Left cardiac atrium (tissue), 4 donors: ENCODE measurements at regions not wholly inside any gene's neighbourhood (a gene's known extent, or its start where the extent isn't known, plus 50 kb on each side); places are given as distances from the start of the nearest gene placed in this dataset.
"Not testable (repeated sequence)": the region's sequence is repeated elsewhere in the genome, so short reads cannot be mapped to it uniquely, and the experiment has no call there.

Experiments
- ATAC-seq, 2 donors: fragments of 200-7000 bp; cut with Tn5 transposase; one replicate each; pipeline ENCODE4 v1.9.1; 2020; ENCODE audit warnings: mild to moderate bottlenecking in 2 of 2, moderate library complexity in 2 of 2
- DNase-seq: peaks from one replicate; pipeline ENCODE4 v3.0.0-alpha.2; 2020
- intact Hi-C, 2 donors: fragments of 100-400 bp; cut with DNase I; formaldehyde crosslinking; loops; one replicate each; pipeline versions ENCODE4 v1.14.1 to v1.15.1; 2022 to 2023
- donor health status: DM: no; HTN: yes; CAD: no.
- donor health status: DM: no; HTN: yes; CAD: no; lungs with severe emphysema.
- donor health status: DM: yes; HTN: yes; CAD: no.
- donor health status: Dilated cardiomyopathy.

- intact Hi-C loops, result loop anchor here (10.0 kb wide), 1 partner anchor 107 kb away; the partner anchor contains the start of gene CAPZB (in 2 of the 2)
- no peak for DNase-seq
- no peak for ATAC-seq
Observed at GRCh38 chr1:19591482-19592091, 52.5 kb upstream of the NBL1 start.

GRCh38 chr1:19585507-19585906, 58.6 kb upstream of the NBL1 start:
- DNase-seq (no peak), ATAC-seq (no peak)
- intact Hi-C loops, result no loop called here

DNA sequence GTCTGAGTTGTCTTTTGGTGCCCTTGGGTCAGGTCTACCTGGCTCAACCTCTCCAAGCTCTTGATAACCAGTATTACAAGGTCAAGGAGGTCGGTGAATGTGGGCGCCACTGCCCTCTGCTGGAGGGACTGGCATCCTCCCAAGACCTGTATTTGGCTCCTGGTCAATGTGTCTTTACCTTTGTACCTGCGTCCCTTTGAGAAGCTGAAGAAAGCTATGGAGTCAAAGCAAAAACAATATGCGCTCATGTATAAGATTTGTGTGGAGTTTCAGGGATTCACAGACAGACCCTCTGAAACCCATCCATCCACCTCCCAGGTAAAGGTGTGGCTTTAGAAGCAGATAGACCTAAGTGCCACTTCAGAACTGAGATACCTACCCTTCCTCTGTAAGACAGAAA, 61.8 kb upstream of the NBL1 start:
- intact Hi-C loops, result no loop called here
- ATAC-seq (peak in 1 of 2 donors; percentile 50), DNase-seq (peak; percentile 39)

DNA sequence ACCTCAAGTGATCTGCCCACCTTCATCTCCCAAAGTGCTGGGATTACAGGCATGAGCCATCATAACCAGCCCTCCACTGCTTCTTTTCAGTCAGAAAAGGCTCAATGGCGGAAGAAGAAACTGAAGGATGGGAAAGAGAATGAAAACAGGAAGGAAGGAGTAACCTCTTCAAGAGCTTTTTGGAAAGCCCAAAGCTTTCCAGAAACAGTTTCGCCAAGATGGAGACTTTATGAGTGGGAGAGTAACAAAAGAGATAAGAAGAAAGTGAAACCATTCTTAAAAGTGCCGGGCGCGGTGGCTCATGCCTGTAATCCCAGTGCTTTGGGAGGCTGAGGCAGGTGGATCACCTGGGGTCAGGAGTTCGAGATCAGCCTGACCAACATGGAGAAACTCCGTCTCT, 62.7 kb upstream of the NBL1 start:
- ATAC-seq (no peak), DNase-seq (no peak)
- intact Hi-C loops, result no loop called here

DNA sequence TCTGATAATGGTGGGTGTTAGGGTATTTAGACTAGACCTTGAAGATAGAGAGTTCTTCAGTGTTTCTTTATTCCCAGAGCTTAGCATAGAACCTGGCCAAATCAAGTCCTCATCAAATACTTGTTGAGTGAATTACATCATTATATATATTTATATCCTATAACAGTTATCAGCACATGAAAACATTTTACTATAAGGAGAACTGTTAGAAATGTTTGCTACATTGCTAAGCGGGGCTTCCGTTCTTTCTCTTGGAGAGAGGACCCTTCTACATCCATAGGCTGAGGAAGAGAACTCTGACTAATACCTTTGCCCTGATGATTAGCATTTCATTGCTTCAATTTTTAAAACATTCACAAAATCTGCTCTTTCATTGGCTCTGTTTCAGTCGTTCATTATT, 66.5 kb upstream of the NBL1 start:
- ATAC-seq, result no peak
- intact Hi-C loops, result no loop called here
- DNase-seq, result no peak

DNA sequence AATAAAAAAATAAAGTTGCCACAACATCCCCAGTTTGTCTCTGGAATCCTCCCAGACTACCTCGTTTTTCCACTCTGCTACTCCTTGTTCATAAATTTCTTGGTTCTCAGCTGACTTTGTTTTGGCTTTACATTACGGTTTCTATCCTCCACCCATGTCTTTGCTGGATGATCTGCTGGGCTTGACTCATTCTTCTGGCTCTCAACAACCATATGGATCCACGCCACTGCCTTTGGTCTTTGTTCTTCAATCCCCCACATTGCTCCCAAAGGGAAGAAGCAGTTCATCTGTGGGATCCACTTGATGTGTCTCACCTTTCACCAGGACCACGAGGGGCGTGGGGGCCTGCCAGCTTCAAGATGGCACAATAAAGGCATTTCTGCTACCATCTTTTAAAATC, 67.1 kb upstream of the NBL1 start:
- intact Hi-C loops, result no loop called here
- DNase-seq (no peak), ATAC-seq (no peak)

- no peak for DNase-seq
- no peak for ATAC-seq
- intact Hi-C loops, result no loop called here
Observed at GRCh38 chr1:19569786-19570185, 74.3 kb upstream of the NBL1 start.

DNA sequence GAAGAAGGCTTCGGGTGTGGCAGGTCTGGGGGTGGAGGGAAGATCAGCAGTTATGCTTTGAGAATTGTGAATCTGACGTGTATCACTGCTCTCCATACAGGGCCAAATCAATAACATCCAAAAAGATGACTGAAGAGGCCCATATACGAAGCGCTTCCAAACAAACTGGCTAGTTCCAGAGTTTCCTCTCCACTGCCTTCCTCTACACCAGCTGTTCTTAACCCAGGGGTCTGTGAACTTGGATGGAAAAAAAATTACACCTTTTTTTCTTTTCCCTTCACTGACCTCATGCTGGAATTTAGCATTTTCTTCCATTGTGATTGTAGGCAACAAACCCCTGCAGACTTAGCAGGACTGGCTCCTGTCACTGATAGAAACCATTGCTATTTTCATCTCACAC, 77.1 kb upstream of the NBL1 start:
- DNase-seq (no peak), ATAC-seq (no peak)

GRCh38 chr1:19564366-19564765, 79.0 kb upstream of the CAPZB start:
- ATAC-seq (no peak), DNase-seq (no peak)
- intact Hi-C loops, result loop anchor here in 1 of 2 donors (5.0 kb wide), 1 partner anchor 57 kb away; no protein-coding TSS in a partner anchor

More for the DNA sequence above, 77.1 kb upstream of the NBL1 start:
- intact Hi-C loops, result no loop called here

DNA sequence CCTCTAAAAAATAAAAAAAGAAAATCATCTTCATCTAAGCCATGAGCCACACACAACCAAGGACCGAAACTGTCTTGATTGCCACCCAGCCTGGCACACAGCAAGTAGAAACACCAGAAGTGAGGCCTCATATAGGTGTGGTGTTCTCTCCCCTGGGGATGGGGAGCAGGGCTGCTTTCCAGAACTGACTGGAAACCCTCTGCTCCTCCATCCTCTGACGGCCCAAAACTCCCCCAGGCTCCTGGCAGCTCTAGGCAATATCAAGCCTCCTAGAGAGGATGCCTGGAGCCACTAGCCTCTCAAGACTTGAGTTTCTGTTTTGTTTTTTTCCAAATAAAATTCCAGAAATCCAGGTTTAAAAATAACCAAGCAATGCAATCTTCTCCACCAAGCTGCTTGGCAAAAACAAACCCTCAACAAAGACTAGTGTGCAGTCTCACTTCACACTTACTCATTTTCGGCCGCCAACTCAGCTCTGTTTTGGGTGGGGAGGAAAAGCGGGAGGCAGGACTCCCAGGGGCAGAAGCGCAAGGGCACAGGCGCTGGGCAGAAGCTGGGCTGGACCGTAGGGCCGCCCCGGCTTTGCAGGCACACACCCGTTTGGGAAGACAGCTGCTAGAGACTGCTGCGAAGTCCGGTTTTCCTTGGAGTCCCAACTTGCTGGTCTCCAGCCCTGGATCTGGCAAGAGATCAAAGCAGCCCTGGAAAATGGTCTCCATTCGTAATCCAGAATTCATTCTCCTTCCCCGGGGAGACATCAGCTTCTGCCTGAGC, 78.2 kb upstream of the CAPZB start:
- DNase-seq, result peak; percentile 70
- peak; percentile 92 to 94 for ATAC-seq
- intact Hi-C loops, result loop anchor here in 1 of 2 donors (5.0 kb wide), 1 partner anchor 56 kb away; no protein-coding TSS in a partner anchor

GRCh38 chr1:19562847-19563246, 77.5 kb upstream of the CAPZB start:
- no peak for DNase-seq
- intact Hi-C loops, result loop anchor here in 1 of 2 donors (5.0 kb wide), 1 partner anchor 56 kb away; no protein-coding TSS in a partner anchor
- no peak for ATAC-seq

DNA sequence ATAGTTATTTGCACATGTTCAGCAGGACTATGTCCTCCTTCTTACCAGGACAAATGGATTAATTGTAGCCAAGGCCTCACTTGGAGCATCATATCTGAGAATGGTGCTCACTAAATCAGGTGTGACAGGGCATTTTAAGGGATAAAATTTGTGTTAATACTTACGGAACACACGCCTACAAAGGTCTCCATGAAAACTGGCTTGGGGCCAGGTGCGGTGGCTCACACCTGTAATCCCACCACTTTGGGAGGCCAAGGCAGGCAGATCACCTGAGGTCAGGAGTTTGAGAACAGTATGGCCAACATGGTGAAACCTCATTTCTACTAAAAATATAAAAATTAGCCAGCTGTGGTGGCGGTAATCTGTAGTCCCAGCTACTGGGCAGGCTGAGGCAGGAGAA, 75.1 kb upstream of the CAPZB start:
- no peak for ATAC-seq
- intact Hi-C loops, result loop anchor here in 1 of 2 donors (5.0 kb wide), 1 partner anchor 53 kb away; no protein-coding TSS in a partner anchor
- DNase-seq, result no peak

DNA sequence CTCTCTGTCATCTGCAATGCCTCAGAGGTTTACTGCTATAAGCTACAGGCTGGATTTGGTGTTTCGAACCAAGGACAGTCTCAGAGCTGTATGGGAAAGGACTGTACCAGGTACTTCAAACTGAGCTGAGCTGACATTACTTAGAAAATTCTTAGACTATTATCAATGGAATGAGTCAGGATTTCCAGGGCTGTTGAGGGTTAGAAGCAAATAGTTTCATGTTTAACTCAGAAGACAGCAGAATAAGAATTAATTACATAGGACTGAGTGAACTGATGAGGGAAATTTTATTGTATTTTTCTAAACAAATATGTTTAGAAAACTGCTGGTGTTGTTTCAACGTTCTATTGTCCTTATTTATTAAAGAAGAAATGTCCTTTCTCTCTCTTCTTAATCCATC, 74.3 kb upstream of the CAPZB start:
- no peak for ATAC-seq
- intact Hi-C loops, result loop anchor here in 1 of 2 donors (5.0 kb wide), 1 partner anchor 52 kb away; no protein-coding TSS in a partner anchor
- DNase-seq, result no peak

DNA sequence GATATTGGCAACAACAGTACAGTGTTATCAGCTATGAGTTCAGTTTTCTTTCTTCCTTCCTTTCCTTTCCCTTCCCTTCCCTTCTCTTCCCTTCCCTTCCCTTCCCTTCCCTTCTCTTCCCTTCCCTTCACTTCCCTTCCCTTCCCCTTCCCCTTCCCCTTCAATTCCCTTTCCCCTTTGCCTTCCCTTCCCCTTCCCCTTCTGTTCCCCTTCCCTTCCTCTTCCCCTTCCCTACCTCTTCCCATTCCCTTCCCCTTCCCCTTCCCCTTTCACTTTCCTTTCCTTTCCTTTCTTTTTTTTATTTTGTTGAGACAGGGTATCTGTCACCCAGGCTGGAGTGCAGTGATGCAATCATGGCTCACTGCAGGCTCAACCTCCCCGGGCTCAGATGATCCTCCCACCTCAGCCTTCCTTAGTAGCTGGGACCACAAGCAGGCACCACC, 72.3 kb upstream of the CAPZB start:
- intact Hi-C loops, result no loop called here
- no peak for ATAC-seq
- DNase-seq, result no peak

GRCh38 chr1:19554090-19554489, 68.8 kb upstream of the CAPZB start:
- DNase-seq, result no peak
- intact Hi-C loops, result no loop called here
- ATAC-seq, result no peak

DNA sequence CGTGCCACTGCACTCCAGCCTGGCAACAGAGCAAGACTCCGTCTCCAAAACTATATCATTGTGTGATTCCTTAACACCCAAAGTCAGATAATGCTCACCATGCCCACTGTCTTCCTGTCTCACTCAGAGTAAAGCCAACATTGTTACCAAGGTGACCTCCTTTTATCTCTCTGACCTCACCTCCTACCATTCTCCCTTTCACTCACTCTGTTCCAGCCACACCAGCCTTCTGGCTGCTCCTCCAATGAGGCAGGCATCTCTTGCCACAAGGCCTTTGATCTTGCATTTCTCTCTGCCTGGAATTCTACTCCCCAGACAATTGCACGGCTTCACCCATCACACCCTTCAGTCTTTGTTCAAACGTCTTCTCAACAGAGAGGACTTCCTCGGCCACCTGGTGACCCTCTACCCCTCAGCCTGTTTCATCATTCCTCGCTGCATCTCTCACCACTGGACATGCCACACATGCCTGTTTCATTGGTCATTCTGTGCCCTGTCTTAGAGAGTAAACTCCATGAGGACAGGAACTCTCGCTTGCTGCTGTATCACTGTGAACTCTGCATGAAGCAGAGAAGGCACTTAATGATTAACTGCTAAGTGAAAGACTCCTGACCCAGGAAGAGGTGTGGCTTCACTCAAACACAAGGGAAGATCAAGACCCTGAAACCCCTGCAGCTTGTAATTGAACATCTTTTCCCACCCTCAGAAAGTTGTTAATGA, 67.1 kb upstream of the CAPZB start:
- DNase-seq, result no peak
- ATAC-seq, result peak in 1 of 2 donors; percentile 12
- intact Hi-C loops, result no loop called here

DNA sequence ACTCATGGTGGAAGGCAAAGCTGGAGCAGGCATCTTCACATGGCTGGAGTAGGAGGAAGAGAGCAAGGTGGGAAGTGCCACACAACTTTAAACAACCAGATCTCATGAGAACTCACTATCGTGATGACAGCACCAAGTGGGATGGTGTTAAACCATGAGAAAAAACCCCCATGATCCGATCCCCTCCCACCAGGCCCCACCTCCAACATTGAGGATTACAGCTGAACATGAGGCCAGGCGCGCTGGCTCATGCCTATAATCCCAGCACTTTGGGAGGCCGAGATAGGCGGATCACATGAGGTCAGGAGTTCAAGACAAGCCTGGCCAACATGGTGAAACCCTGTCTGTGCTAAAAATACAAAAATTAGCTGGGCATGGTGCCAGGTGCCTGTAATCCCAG, 66.5 kb upstream of the CAPZB start:
- ATAC-seq, intact Hi-C loops, DNase-seq: not testable (repeated sequence)

DNA sequence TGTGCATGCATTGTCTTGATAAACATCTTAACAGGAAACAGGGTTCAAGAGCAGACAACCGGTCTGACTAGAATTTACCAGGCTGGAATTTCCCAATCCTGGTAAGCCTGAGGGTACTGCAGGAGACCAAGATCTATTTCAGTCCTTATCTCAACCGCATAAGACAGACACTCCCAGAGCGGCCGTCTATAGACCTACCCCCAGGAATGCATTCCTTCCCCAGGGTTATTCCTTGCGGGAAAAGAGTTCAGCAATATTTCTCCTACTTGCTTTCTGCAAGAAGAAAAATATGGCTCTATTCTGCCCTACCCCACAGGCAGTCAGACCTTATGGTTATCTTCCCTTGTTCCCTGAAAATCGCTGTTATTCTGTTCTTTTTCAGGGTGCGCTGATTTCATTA, 65.1 kb upstream of the CAPZB start:
- ATAC-seq, DNase-seq, intact Hi-C loops: not testable (repeated sequence)

DNA sequence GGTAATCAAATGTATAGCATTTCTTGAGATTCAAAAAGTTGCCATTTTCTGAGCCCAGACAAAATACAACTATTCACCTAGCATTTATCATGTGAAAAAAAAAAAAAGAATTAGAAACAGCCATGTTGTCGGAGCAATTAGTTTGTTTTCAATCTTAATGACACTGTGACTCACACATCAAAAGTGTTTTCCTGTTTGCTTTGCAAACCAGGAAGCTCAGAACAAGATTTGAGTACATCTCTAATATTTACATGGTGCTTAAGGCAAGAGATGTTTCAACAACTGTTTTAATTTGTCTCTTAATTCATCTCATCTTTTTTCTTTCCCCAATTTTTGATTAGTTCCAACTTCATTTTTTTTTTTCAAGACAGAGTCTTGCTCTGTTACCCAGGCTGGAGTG, 62.5 kb upstream of the CAPZB start:
- ATAC-seq (no peak), DNase-seq (no peak)
- intact Hi-C loops, result no loop called here

GRCh38 chr1:19536519-19536918, 51.2 kb upstream of the CAPZB start:
- intact Hi-C loops, result no loop called here
- no peak for ATAC-seq
- no peak for DNase-seq
